CD4-positive, alpha-beta T cell (primary cell): ENCODE measurements at regions not wholly inside any gene's neighbourhood (a gene's known extent, or its start where the extent isn't known, plus 50 kb on each side); places are given as distances from the start of the nearest gene placed in this dataset.

Experiments used
- ATAC-seq: fragments of 200-7000 bp; cut with Tn5 transposase; one replicate; pipeline ENCODE4 v1.10.0; 2022; ENCODE audit warnings: mild to moderate bottlenecking; ENCODE audit not compliant: poor library complexity
- CTCF ChIA-PET: fragments of 350-600 bp; sonication (Branson Sonifier 250); formaldehyde crosslinking; loops from one replicate; lab custom pipeline; 2021; ENCODE audit warnings: antibody characterized with exemption, inconsistent platforms; lab: Charles Lee
- POLR2A ChIA-PET: fragments of 350-600 bp; sonication (Branson Sonifier 250); formaldehyde crosslinking; loops from one replicate; lab custom pipeline; 2021; ENCODE audit warnings: antibody characterized with exemption, inconsistent platforms; lab: Charles Lee
- DNase-seq, 14 experiments: peaks; one replicate each; pipeline ENCODE4 v3.0.0-alpha.2; 2013 to 2020; ENCODE audit warnings: mixed read lengths in 2 of 14
- H3K27ac ChIP-seq, 2 donors: one replicate each; pipeline versions ENCODE4 v1.5.1 to v1.7.0; 2013; ENCODE audit warnings: low read length in 2 of 2, low read depth in 1 of 2, mild to moderate bottlenecking in 1 of 2
- H3K27me3 ChIP-seq, 2 experiments: 1 replicate in 1 of 2; 2 replicates in 1 of 2; pipeline versions ENCODE4 v1.6.1 to v1.7.0; 2013; ENCODE audit warnings: low read length in 2 of 2, control low read depth in 1 of 2, mild to moderate bottlenecking in 1 of 2, moderate library complexity in 1 of 2; ENCODE audit not compliant: insufficient read depth in 2 of 2, control insufficient read depth in 1 of 2
- H3K36me3 ChIP-seq: one replicate; pipeline ENCODE4 v1.6.1; 2013; ENCODE audit warnings: low read length, control low read depth; ENCODE audit not compliant: insufficient read depth
- H3K4me1 ChIP-seq: one replicate; pipeline ENCODE4 v1.6.1; 2013; ENCODE audit warnings: low read length, control low read depth; ENCODE audit not compliant: insufficient read depth
- H3K4me3 ChIP-seq: one replicate; pipeline ENCODE4 v1.5.1; 2013; ENCODE audit warnings: mild to moderate bottlenecking, low read length, moderate library complexity
- H3K9me3 ChIP-seq, 2 experiments: 1 replicate in 1 of 2; 2 replicates in 1 of 2; pipeline versions ENCODE4 v1.6.1 to v1.7.0; 2013; ENCODE audit warnings: low read length in 2 of 2, mild to moderate bottlenecking in 2 of 2, control low read depth in 1 of 2, moderate library complexity in 1 of 2; ENCODE audit not compliant: control insufficient read depth in 1 of 2, insufficient read depth in 1 of 2
- H3K27ac Mint-ChIP-seq: one replicate; pipeline ENCODE4 v1.8.0; 2020; ENCODE audit warnings: mixed read lengths
- H3K27me3 Mint-ChIP-seq: one replicate; pipeline ENCODE4 v1.8.0; 2021; ENCODE audit warnings: mixed read lengths
- H3K36me3 Mint-ChIP-seq: one replicate; pipeline ENCODE4 v1.8.0; 2021; ENCODE audit warnings: low read depth, mixed read lengths
- H3K4me1 Mint-ChIP-seq: one replicate; pipeline ENCODE4 v1.8.0; 2021; ENCODE audit warnings: low read depth, mixed read lengths
- H3K4me3 Mint-ChIP-seq: one replicate; pipeline ENCODE4 v1.8.0; 2020; ENCODE audit warnings: mild to moderate bottlenecking, mixed read lengths
- H3K9me3 Mint-ChIP-seq: one replicate; pipeline ENCODE4 v1.8.0; 2020; ENCODE audit warnings: mixed read lengths
- intact Hi-C, 2 experiments: fragments of 100-400 bp; cut with DNase I in 1 of 2; cut with micrococcal nuclease in 1 of 2; formaldehyde crosslinking; loops; one replicate each; pipeline versions ENCODE4 v1.15.1 to v1.9.0; 2023 to 2025; cut with DNase I, micrococcal nuclease
- TF ChIP-seq, protein P1 (sequence below): fragments of 200-600 bp; IDR thresholded peaks from one replicate; pipeline ENCODE4 v1.8.0; 2022; ENCODE audit warnings: antibody characterized with exemption, mild to moderate bottlenecking

DNA sequence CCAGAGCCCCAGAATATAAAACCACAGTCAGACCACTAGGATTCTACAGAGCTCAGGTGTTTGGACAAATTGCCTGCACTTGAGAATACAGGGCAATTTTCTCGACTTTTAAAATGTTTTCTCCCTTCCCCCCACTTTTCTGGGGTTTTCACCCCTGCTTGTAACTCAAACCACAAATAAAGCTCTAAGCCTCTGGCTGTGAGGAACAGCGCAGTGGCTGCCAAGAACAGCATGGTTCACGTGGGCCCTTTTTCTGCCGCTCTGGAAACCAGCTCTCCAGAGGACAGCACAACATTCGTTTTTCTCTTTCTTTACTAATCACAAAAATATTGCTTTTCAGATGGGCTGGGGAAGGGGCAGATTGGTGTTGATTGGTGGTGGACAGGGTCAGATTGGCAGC lies 102.2 kb upstream of the JUN start:
- Histone ChIP-seq H3K4me3 (no peak overlapping the region), H3K4me1 (peaks cover 27% of the 10 kb centered on the region), H3K36me3 (no peaks in the 10 kb centered on the region), H3K9me3 (no peaks in the 10 kb centered on the region), H3K27ac (no peak overlapping the region), H3K27me3 (no peaks in the 10 kb centered on the region)
- peak overlapping the region; percentile 27 for H3K4me3 Mint-ChIP-seq
- peaks cover 54% of the 10 kb centered on the region for H3K4me1 Mint-ChIP-seq
- no peaks in the 10 kb centered on the region for H3K9me3 Mint-ChIP-seq
- ChIA-PET POLR2A (interaction anchor here (0.6 to 1.6 kb wide), 4 partner anchors 12 to 102 kb away, joined by 3 to 6 read pairs (median 3); partner anchors contain the start of gene JUN), CTCF (no interaction called here)
- TF ChIP-seq, protein P1, sequence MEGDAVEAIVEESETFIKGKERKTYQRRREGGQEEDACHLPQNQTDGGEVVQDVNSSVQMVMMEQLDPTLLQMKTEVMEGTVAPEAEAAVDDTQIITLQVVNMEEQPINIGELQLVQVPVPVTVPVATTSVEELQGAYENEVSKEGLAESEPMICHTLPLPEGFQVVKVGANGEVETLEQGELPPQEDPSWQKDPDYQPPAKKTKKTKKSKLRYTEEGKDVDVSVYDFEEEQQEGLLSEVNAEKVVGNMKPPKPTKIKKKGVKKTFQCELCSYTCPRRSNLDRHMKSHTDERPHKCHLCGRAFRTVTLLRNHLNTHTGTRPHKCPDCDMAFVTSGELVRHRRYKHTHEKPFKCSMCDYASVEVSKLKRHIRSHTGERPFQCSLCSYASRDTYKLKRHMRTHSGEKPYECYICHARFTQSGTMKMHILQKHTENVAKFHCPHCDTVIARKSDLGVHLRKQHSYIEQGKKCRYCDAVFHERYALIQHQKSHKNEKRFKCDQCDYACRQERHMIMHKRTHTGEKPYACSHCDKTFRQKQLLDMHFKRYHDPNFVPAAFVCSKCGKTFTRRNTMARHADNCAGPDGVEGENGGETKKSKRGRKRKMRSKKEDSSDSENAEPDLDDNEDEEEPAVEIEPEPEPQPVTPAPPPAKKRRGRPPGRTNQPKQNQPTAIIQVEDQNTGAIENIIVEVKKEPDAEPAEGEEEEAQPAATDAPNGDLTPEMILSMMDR, result no peak
- no peaks in the 10 kb centered on the region for H3K36me3 Mint-ChIP-seq
- no peaks in the 10 kb centered on the region for H3K27me3 Mint-ChIP-seq
- ATAC-seq, result peak; percentile 87
- DNase-seq, result peak in 10 of 14 experiments; percentile 9 to 63 (median 20)
- H3K27ac Mint-ChIP-seq, result peak overlapping the region; percentile 70
- intact Hi-C loops, result no loop called here

DNA sequence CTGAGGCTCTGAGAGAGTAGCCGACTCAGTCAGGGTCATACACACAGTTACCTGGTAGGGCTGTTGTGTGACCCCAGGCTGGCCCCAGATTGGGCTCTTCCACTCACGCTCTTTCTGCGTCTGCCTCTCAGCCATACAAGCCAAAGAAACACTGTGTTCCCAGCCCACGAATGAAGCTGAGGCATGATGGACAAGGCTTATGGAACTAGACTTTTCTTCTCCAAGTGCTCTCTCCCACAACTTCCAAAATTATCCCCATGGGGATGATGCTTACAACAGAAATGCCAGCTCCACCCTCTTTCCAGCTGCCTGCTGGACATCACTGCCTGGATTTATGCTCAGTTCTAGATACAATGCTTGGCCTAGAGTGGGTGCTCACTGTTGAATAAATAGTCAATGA lies 102.8 kb upstream of the JUN start:
- no peak for DNase-seq
- Histone ChIP-seq H3K4me1 (peaks cover 27% of the 10 kb centered on the region), H3K9me3 (no peaks in the 10 kb centered on the region), H3K27me3 (no peaks in the 10 kb centered on the region), H3K27ac (no peak overlapping the region), H3K4me3 (no peak overlapping the region), H3K36me3 (no peaks in the 10 kb centered on the region)
- H3K4me1 Mint-ChIP-seq, result peaks cover 54% of the 10 kb centered on the region
- POLR2A ChIA-PET, result interaction anchor here (0.6 to 1.6 kb wide), 4 partner anchors 11 to 103 kb away, joined by 3 to 6 read pairs (median 3); partner anchors contain the start of gene JUN
- CTCF ChIA-PET, result no interaction called here
- H3K4me3 Mint-ChIP-seq, result no peak overlapping the region
- no peaks in the 10 kb centered on the region for H3K9me3 Mint-ChIP-seq
- H3K27me3 Mint-ChIP-seq, result no peaks in the 10 kb centered on the region
- ATAC-seq, result no peak
- H3K36me3 Mint-ChIP-seq, result no peaks in the 10 kb centered on the region
- intact Hi-C loops, result no loop called here
- TF ChIP-seq, protein P1, result no peak
- H3K27ac Mint-ChIP-seq, result no peak overlapping the region

DNA sequence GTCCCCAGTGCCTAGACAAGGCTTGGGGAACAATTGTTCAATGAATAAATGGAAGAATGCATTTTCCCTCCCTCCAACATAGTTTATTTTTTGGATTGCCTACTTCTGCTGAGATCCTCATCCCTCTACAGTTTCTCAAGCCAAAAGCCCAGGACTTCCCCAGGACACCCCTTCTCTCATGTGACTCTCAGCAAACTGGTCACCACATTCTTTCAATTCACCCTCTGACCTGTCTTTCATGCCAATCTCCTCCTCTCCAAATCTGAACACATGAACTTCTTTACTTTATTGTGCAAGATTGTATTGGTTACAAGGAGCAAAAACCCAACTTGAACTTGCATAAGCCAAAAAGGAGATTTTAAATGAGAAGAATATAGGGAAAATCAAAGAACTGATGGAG lies 103.2 kb upstream of the JUN start:
- no peak overlapping the region for H3K27ac ChIP-seq
- peaks cover 27% of the 10 kb centered on the region for H3K4me1 ChIP-seq
- TF ChIP-seq, protein P1, result no peak
- H3K27me3 ChIP-seq, result no peaks in the 10 kb centered on the region
- intact Hi-C loops, result no loop called here
- no peaks in the 10 kb centered on the region for H3K9me3 ChIP-seq
- POLR2A ChIA-PET, result interaction anchor here (0.9 kb wide), 1 partner anchor 11 kb away, joined by 3 read pairs; no protein-coding TSS in a partner anchor
- no peaks in the 10 kb centered on the region for H3K36me3 ChIP-seq
- Mint-ChIP-seq H3K4me3 (no peak overlapping the region), H3K27me3 (no peaks in the 10 kb centered on the region), H3K9me3 (no peaks in the 10 kb centered on the region), H3K27ac (no peak overlapping the region), H3K36me3 (no peaks in the 10 kb centered on the region), H3K4me1 (peaks cover 54% of the 10 kb centered on the region)
- CTCF ChIA-PET, result no interaction called here
- ATAC-seq, result no peak
- no peak overlapping the region for H3K4me3 ChIP-seq
- no peak for DNase-seq
